Upper lobe of right lung (tissue), 1 donor: ENCODE measurements at regions not wholly inside any gene's neighbourhood (a gene's known extent, or its start where the extent isn't known, plus 50 kb on each side); places are given as distances from the start of the nearest gene placed in this dataset.

Source experiments
- ATAC-seq: fragments of 200-7000 bp; cut with Tn5 transposase; one replicate; pipeline ENCODE4 v1.9.1; 2020; ENCODE audit warnings: mild to moderate bottlenecking, moderate library complexity
- DNase-seq: peaks from one replicate; pipeline ENCODE4 v3.0.0-alpha.2; 2020
- H3K27ac ChIP-seq: fragments of 200-600 bp; one replicate; pipeline ENCODE4 v1.8.0; 2022
- H3K27me3 ChIP-seq: fragments of 200-600 bp; one replicate; pipeline ENCODE4 v1.8.0; 2022; ENCODE audit warnings: mild to moderate bottlenecking
- H3K36me3 ChIP-seq: fragments of 200-600 bp; one replicate; pipeline ENCODE4 v1.8.0; 2022
- H3K4me1 ChIP-seq: fragments of 200-600 bp; one replicate; pipeline ENCODE4 v1.8.0; 2022
- H3K4me3 ChIP-seq: fragments of 200-600 bp; one replicate; pipeline ENCODE4 v1.8.0; 2022; ENCODE audit warnings: mild to moderate bottlenecking
- H3K9me3 ChIP-seq: fragments of 200-600 bp; one replicate; pipeline ENCODE4 v1.8.0; 2022
- intact Hi-C: fragments of 100-400 bp; cut with DNase I; formaldehyde crosslinking; loops from one replicate; pipeline ENCODE4 v1.11.0; 2022
- TF ChIP-seq, protein P1 (sequence below): fragments of 200-600 bp; IDR thresholded peaks from one replicate; pipeline ENCODE4 v1.8.0; 2022; ENCODE audit warnings: antibody characterized with exemption
- donor health status: DM: no; HTN: yes; CAD: no; lungs with severe emphysema.

GRCh38 chr18:51514128-51514527, 316.6 kb upstream of the MEX3C start:
- Histone ChIP-seq H3K36me3 (no peaks in the 10 kb centered on the region), H3K9me3 (no peaks in the 10 kb centered on the region), H3K27ac (no peak overlapping the region), H3K4me3 (no peak overlapping the region), H3K4me1 (no peaks in the 10 kb centered on the region), H3K27me3 (no peaks in the 10 kb centered on the region)
- TF ChIP-seq, protein P1, sequence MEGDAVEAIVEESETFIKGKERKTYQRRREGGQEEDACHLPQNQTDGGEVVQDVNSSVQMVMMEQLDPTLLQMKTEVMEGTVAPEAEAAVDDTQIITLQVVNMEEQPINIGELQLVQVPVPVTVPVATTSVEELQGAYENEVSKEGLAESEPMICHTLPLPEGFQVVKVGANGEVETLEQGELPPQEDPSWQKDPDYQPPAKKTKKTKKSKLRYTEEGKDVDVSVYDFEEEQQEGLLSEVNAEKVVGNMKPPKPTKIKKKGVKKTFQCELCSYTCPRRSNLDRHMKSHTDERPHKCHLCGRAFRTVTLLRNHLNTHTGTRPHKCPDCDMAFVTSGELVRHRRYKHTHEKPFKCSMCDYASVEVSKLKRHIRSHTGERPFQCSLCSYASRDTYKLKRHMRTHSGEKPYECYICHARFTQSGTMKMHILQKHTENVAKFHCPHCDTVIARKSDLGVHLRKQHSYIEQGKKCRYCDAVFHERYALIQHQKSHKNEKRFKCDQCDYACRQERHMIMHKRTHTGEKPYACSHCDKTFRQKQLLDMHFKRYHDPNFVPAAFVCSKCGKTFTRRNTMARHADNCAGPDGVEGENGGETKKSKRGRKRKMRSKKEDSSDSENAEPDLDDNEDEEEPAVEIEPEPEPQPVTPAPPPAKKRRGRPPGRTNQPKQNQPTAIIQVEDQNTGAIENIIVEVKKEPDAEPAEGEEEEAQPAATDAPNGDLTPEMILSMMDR: no peak
- DNase-seq (no peak), ATAC-seq (no peak)
- intact Hi-C loops: no loop called here

DNA sequence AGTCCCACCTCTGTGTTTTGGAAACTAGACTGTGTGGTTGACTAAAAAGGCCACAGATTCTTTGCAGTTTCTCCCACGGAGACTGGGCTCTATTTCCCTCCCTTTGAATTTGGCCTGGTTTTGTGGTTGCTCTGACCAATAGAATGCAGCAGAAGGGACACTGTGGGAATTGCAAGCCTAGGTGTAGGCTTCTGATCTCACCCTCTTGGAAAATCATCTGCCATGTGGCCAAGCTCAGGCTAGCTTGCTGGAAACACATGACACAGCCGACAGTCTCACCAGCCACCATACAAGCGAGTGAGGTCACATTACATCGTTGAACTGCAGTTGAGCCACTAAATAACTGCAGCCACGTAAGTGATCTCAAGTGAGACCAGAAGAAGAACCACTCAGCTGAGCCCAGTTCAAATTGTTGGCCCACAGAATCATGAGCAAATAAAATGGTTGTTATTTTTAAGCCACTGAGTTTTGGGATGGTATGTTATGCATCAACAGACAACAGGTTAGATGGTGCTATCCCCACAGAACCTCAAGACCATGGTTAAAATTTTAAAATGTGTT, 319.1 kb upstream of the MEX3C start:
- no peaks in the 10 kb centered on the region for H3K4me1 ChIP-seq
- TF ChIP-seq, protein P1: no peak
- no peak overlapping the region for H3K4me3 ChIP-seq
- intact Hi-C loops: no loop called here
- H3K27me3 ChIP-seq: no peaks in the 10 kb centered on the region
- no peak overlapping the region for H3K27ac ChIP-seq
- DNase-seq (no peak), ATAC-seq (no peak)
- no peaks in the 10 kb centered on the region for H3K36me3 ChIP-seq
- H3K9me3 ChIP-seq: no peaks in the 10 kb centered on the region

DNA sequence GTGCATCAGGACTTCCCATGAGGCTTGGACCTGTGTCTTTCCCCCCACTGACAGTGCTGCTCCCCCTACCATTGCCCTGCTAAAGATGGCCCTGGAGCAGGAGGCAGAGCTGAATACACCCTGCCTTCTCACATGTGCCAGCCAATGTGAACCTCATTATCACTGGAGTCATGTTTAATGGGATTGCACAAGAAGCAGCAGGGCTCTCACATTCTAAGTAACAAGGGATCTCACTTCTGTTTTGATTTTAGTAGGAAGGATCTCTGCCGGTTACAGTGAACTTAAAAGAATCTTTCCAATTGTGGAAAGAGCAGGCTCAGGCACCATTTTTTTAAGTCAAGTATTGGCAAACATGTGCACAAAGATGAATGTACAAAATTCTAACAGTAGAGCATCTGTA, 322.1 kb upstream of the MEX3C start:
- H3K9me3 ChIP-seq: no peaks in the 10 kb centered on the region
- TF ChIP-seq, protein P1: no peak
- no peak overlapping the region for H3K4me3 ChIP-seq
- no peaks in the 10 kb centered on the region for H3K4me1 ChIP-seq
- H3K27me3 ChIP-seq: no peaks in the 10 kb centered on the region
- no peak for DNase-seq
- no peak overlapping the region for H3K27ac ChIP-seq
- intact Hi-C loops: no loop called here
- no peak for ATAC-seq
- no peaks in the 10 kb centered on the region for H3K36me3 ChIP-seq

- Histone ChIP-seq H3K4me3 (no peak overlapping the region), H3K36me3 (no peaks in the 10 kb centered on the region), H3K27me3 (no peaks in the 10 kb centered on the region), H3K4me1 (no peaks in the 10 kb centered on the region), H3K9me3 (no peaks in the 10 kb centered on the region), H3K27ac (no peak overlapping the region)
- ATAC-seq (no peak), DNase-seq (no peak)
- TF ChIP-seq, protein P1: no peak
- intact Hi-C loops: no loop called here
Measured at GRCh38 chr18:51520676-51521180, 323.2 kb upstream of the MEX3C start.

GRCh38 chr18:51522338-51522737, 324.9 kb upstream of the MEX3C start:
- no peak for ATAC-seq
- TF ChIP-seq, protein P1: no peak
- DNase-seq: no peak

GRCh38 chr18:51522821-51523220, 325.3 kb upstream of the MEX3C start:
- ATAC-seq (no peak), DNase-seq (no peak)
- Histone ChIP-seq H3K27ac (no peak overlapping the region), H3K4me1 (no peaks in the 10 kb centered on the region), H3K27me3 (no peaks in the 10 kb centered on the region), H3K36me3 (no peaks in the 10 kb centered on the region), H3K4me3 (no peak overlapping the region), H3K9me3 (no peaks in the 10 kb centered on the region)
- intact Hi-C loops: no loop called here
- TF ChIP-seq, protein P1: no peak

More at GRCh38 chr18:51522338-51522737, 324.9 kb upstream of the MEX3C start:
- intact Hi-C loops: no loop called here
- Histone ChIP-seq H3K27me3 (no peaks in the 10 kb centered on the region), H3K36me3 (no peaks in the 10 kb centered on the region), H3K27ac (no peak overlapping the region), H3K4me1 (no peaks in the 10 kb centered on the region), H3K9me3 (no peaks in the 10 kb centered on the region), H3K4me3 (no peak overlapping the region)
